Smooth muscle cell (in vitro differentiated cells): ENCODE measurements at regions not wholly inside any gene's neighbourhood (a gene's known extent, or its start where the extent isn't known, plus 50 kb on each side); places are given as distances from the start of the nearest gene placed in this dataset.

Experiments
- DNase-seq: peaks from one replicate; lab custom pipeline; 2025; ENCODE audit not compliant: unreplicated experiment; lab: John Stamatoyannopoulos, UW
- H2AFZ ChIP-seq: fragments of 200-600 bp; sonication (generic); 2 replicates; pipeline ENCODE4 v1.6.0; 2016; ENCODE audit warnings: antibody characterized with exemption, low read depth, mild to moderate bottlenecking
- H3F3A ChIP-seq: fragments of 200-600 bp; sonication (generic); 2 replicates; pipeline ENCODE4 v1.6.0; 2017; ENCODE audit warnings: antibody characterized with exemption, low read depth
- H3K27ac ChIP-seq: fragments of 200-600 bp; sonication (generic); 2 replicates; pipeline ENCODE4 v1.5.1; 2016; ENCODE audit warnings: low read depth, mild to moderate bottlenecking
- H3K27me3 ChIP-seq: fragments of 200-600 bp; sonication (generic); 2 replicates; pipeline ENCODE4 v1.6.1; 2016; ENCODE audit warnings: low read depth, mild to moderate bottlenecking
- H3K36me3 ChIP-seq: fragments of 200-600 bp; sonication (generic); 2 replicates; pipeline ENCODE4 v1.5.1; 2016; ENCODE audit warnings: low read depth
- H3K4me1 ChIP-seq: fragments of 200-600 bp; sonication (generic); 2 replicates; pipeline ENCODE4 v1.5.1; 2016; ENCODE audit warnings: low read depth
- H3K4me2 ChIP-seq: fragments of 200-600 bp; sonication (generic); 2 replicates; pipeline ENCODE4 v1.6.0; 2016; ENCODE audit warnings: mild to moderate bottlenecking
- H3K4me3 ChIP-seq: fragments of 200-600 bp; sonication (generic); 2 replicates; pipeline ENCODE4 v1.5.1; 2016; ENCODE audit warnings: mild to moderate bottlenecking
- H3K79me2 ChIP-seq: fragments of 200-600 bp; sonication (generic); 2 replicates; pipeline ENCODE4 v1.6.0; 2016; ENCODE audit warnings: low read depth, mild to moderate bottlenecking
- H3K9ac ChIP-seq: fragments of 200-600 bp; sonication (generic); 2 replicates; pipeline ENCODE4 v1.6.0; 2016; ENCODE audit warnings: low read depth
- H3K9me3 ChIP-seq: fragments of 200-600 bp; sonication (generic); replicated peaks from 2 replicates; pipeline ENCODE4 v1.5.1; 2016; ENCODE audit warnings: low read depth
- H4K20me1 ChIP-seq: fragments of 200-600 bp; sonication (generic); 2 replicates; pipeline ENCODE4 v1.6.0; 2016; ENCODE audit warnings: low read depth
- WGBS: methylation state at CpG from one replicate; pipeline ENCODE4 v1.1.7; 2016; ENCODE audit warnings: low lambda C conversion rate; 5-methylcytosine and 5-hydroxymethylcytosine counted together
- TF ChIP-seq, protein P1 (sequence below): fragments of 200-600 bp; sonication (generic); IDR thresholded peaks from 2 replicates; pipeline ENCODE4 v1.5.1; 2017; ENCODE audit warnings: borderline replicate concordance, mild to moderate bottlenecking, antibody characterized with exemption; ENCODE audit not compliant: insufficient read depth, poor library complexity, severe bottlenecking

DNA sequence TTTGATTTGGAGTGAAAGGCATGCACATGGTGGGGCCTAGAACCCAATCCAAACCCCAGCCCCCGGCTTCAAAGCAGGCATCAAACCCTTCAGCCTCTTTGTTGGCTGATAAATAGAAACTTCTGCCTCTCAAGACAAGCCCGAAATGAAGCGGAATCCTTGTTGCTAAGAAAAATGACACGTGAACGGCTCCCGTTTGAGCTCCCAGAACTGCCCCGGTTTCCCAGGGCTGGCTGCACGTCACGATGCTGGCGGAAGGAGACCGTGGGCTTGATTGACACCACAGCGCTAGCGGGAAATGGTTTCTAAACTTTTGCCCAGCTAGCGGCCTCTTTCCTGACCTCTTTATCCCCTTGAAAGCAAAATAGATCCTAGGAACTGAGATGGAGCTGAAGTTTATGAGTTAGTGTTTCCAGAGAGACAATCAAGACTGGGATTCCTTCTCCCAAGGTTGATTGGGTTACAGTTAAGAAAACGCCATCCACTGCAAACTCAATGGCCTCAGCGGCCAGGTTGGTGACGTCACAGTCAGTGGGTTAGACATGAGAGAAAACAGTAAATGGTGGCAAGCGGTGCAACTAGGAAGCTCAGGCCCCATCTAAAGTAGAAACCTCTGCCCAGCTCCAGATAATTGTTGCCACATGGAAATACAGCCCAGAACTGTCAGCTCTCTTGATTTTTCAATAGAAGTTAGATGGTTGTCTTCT, 117.0 kb downstream of the ANKRD60 start:
- 94% methylated on average over 18 of the region's 18 CpGs for WGBS
- DNase-seq: no peak
- Histone ChIP-seq H2AFZ (no peak overlapping the region), H3K4me1 (peaks cover 8% of the 10 kb centered on the region), H3K27me3 (no peaks in the 10 kb centered on the region), H3K36me3 (no peaks in the 10 kb centered on the region), H4K20me1 (no peaks in the 10 kb centered on the region), H3K4me2 (no peak overlapping the region), H3K79me2 (no peaks in the 10 kb centered on the region), H3K4me3 (no peak overlapping the region), H3F3A (no peaks in the 10 kb centered on the region), H3K9me3 (no peaks in the 10 kb centered on the region), H3K27ac (no peak overlapping the region), H3K9ac (no peak overlapping the region)
- TF ChIP-seq, protein P1, sequence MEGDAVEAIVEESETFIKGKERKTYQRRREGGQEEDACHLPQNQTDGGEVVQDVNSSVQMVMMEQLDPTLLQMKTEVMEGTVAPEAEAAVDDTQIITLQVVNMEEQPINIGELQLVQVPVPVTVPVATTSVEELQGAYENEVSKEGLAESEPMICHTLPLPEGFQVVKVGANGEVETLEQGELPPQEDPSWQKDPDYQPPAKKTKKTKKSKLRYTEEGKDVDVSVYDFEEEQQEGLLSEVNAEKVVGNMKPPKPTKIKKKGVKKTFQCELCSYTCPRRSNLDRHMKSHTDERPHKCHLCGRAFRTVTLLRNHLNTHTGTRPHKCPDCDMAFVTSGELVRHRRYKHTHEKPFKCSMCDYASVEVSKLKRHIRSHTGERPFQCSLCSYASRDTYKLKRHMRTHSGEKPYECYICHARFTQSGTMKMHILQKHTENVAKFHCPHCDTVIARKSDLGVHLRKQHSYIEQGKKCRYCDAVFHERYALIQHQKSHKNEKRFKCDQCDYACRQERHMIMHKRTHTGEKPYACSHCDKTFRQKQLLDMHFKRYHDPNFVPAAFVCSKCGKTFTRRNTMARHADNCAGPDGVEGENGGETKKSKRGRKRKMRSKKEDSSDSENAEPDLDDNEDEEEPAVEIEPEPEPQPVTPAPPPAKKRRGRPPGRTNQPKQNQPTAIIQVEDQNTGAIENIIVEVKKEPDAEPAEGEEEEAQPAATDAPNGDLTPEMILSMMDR: no peak

DNA sequence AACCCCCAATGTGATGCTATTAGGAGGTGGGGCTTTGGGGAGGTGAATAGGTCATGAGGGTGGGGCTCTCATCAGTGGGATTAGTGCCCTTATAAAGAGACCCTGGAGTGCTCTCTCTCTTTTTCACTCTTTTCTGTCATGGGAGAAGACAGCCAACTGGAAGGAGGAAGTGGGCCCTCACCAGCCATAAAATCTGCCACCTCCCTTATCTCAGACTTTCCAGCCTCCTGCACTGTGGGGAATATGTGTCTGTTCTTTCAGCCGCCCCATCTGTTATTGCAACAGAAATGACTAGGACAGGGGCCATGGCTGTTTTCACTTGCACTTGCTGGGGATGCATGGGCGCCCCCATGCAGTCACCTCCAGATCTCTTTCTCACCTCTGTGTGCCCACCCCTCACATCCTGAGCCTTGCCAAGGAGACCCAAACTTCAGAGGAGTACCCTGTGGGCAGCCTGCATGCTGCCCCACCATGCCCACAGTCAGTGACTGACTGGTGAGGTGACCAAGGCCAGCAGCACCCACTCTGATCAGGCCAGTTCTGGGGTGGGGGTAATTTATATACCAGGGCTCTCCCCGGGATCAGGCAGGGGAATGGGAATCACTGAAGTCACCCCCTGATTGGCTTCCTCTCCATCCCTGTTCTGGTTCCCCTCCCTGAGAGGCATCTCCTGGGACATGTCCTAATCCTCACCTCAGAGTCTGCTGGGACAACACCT, 118.4 kb downstream of the ANKRD60 start:
- 84% methylated on average over 3 of the region's 3 CpGs for WGBS

DNA sequence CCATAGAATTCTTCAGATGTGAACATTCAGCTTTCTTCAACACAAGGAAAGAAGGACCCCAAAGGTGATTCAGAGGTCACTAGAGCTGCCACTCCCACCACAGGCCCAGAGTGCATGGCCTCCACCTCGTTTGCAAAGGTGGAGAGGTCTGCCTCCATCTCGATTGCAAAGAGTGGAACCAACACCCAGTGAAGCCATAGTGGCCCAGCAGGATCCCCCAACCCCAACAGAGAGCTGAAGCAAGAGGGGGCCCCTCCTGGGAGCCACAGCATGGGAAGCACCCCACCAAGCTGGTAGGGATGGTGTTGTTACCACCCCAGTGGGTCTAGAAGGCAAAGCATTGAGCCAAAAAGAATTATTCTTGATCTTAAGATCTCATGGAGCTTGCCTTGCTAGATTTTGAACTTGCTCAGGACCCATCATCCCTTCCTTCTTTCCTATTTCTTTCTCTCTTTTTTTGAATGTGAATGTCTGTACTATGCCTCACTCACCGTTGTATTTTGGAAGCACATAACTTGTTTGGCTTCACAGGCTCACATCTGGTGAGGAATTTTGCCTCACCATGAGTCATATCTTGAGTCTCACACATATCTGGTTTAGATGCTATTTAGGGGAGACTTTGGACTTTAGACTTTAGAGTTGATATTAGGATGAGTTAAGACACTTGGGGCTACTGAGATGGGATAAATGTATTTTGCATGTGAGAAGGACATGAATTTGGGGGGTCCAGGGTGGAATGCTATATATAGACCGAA, 119.2 kb downstream of the ANKRD60 start:
- WGBS: 69% methylated on average over 4 of the region's 4 CpGs
- TF ChIP-seq, protein P1: no peak
- H3K27me3 ChIP-seq: no peaks in the 10 kb centered on the region
- DNase-seq: no peak
- H3K27ac ChIP-seq: no peak overlapping the region
- no peaks in the 10 kb centered on the region for H4K20me1 ChIP-seq
- H2AFZ ChIP-seq: no peak overlapping the region
- no peak overlapping the region for H3K4me2 ChIP-seq
- H3K4me1 ChIP-seq: peaks cover 8% of the 10 kb centered on the region
- no peak overlapping the region for H3K9ac ChIP-seq
- no peaks in the 10 kb centered on the region for H3K36me3 ChIP-seq
- no peaks in the 10 kb centered on the region for H3K79me2 ChIP-seq
- H3F3A ChIP-seq: no peaks in the 10 kb centered on the region
- no peak overlapping the region for H3K4me3 ChIP-seq
- H3K9me3 ChIP-seq: no peaks in the 10 kb centered on the region

More for the DNA sequence above, 118.4 kb downstream of the ANKRD60 start:
- H3K36me3 ChIP-seq: no peaks in the 10 kb centered on the region
- no peak overlapping the region for H3K27ac ChIP-seq
- no peaks in the 10 kb centered on the region for H3K9me3 ChIP-seq
- H3K4me1 ChIP-seq: peaks cover 8% of the 10 kb centered on the region
- DNase-seq: no peak
- no peak overlapping the region for H3K4me3 ChIP-seq
- no peaks in the 10 kb centered on the region for H3F3A ChIP-seq
- H3K27me3 ChIP-seq: no peaks in the 10 kb centered on the region
- no peak overlapping the region for H3K4me2 ChIP-seq
- TF ChIP-seq, protein P1: no peak
- no peak overlapping the region for H2AFZ ChIP-seq
- no peaks in the 10 kb centered on the region for H4K20me1 ChIP-seq
- no peaks in the 10 kb centered on the region for H3K79me2 ChIP-seq
- no peak overlapping the region for H3K9ac ChIP-seq
